Uterus (tissue), 2 donors: ENCODE measurements at regions not wholly inside any gene's neighbourhood (a gene's known extent, or its start where the extent isn't known, plus 50 kb on each side); places are given as distances from the start of the nearest gene placed in this dataset.

ENCODE experiments used
- POLR2A ChIP-seq, 2 donors: fragments of 450-650 bp; IDR thresholded peaks; one replicate each; pipeline ENCODE4 v1.6.1; 2016; ENCODE audit warnings: antibody characterized with exemption in 2 of 2, mild to moderate bottlenecking in 1 of 2, moderate library complexity in 1 of 2
- TF ChIP-seq, protein P1 (sequence below), 4 experiments: fragments of 200-600 bp in 2 of 4; fragments of 450-650 bp in 2 of 4; sonication (generic) in 2 of 4; IDR thresholded peaks; one replicate each; pipeline ENCODE4 v1.5.1; 2016 to 2019; ENCODE audit warnings: antibody characterized with exemption in 4 of 4, mild to moderate bottlenecking in 2 of 4, moderate library complexity in 1 of 4

DNA sequence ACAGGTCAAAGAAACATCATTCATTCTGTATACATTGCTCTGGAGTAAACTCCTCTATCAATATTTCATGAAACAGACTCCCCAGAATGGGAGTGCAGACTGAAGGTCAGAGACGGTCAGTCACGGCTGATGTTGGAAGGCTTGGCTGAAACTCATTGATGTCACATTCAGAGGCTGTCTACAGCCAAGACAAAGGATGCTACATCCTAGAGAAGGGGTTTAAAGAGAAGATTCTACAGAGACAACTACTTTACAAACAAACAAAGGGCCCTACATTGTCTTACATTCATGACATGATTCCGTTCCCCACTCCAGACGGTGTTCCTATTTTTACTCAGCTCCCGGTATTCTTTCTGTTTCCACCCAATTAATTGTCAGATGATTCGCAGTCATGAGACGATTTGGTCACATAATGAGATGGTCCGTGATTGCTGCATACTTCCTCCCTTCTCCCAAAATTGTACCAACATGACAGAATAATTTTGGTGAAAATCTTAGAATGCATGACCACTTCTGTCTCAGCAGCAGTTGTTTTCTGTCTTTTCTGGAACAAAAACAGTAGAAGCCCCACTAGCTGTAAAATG is 73.8 kb upstream of the VAV3 start:
- TF ChIP-seq, protein P1, sequence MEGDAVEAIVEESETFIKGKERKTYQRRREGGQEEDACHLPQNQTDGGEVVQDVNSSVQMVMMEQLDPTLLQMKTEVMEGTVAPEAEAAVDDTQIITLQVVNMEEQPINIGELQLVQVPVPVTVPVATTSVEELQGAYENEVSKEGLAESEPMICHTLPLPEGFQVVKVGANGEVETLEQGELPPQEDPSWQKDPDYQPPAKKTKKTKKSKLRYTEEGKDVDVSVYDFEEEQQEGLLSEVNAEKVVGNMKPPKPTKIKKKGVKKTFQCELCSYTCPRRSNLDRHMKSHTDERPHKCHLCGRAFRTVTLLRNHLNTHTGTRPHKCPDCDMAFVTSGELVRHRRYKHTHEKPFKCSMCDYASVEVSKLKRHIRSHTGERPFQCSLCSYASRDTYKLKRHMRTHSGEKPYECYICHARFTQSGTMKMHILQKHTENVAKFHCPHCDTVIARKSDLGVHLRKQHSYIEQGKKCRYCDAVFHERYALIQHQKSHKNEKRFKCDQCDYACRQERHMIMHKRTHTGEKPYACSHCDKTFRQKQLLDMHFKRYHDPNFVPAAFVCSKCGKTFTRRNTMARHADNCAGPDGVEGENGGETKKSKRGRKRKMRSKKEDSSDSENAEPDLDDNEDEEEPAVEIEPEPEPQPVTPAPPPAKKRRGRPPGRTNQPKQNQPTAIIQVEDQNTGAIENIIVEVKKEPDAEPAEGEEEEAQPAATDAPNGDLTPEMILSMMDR (IDR thresholded peaks at IDR 0.05): no peak
- no peak for TF ChIP-seq POLR2A (IDR thresholded peaks at IDR 0.05)
